ENCODE measurements at regions not wholly inside any gene's neighbourhood (a gene's known extent, or its start where the extent isn't known, plus 50 kb on each side); places are given as distances from the start of the nearest gene placed in this dataset.

DNA sequence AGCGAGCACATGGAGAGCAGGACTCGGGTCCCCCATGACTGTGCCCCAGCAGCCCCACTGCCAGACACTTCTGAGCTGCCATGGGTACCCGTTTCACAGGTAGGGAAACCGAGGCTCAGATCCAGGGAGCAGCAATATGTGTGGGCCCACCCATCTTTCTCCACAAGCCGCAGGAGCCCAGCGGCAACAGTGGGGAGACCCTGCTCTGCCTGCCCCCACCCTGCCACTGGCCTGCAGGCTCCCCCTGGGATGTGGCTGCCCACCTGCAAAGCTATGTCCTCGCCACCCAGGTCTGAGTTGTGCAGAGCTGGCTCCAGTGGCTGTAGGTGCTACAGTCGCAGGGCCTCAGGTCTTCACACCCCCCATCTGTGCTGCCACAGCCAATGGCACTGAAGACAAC is 50.6 kb upstream of the C1QTNF9B start:
- Histone ChIP-seq H3K36me3 (ENCODE audit: insufficient read depth, low read length) (no peaks in the 10 kb centered on the region), H3K9me3 (ENCODE audit: control insufficient read depth in 1 of 2, insufficient read depth in 1 of 2, low read length in 2 of 2) (peaks cover 0 to 13% of the 10 kb centered on the region in 2 experiments), H3K4me1 (ENCODE audit: insufficient read depth, low read length) (no peaks in the 10 kb centered on the region), H3K27me3 (ENCODE audit: control insufficient read depth in 1 of 2, insufficient read depth in 2 of 2, low read length in 2 of 2) (peaks cover 0 to 4% of the 10 kb centered on the region in 2 experiments), H3K27ac (ENCODE audit: low read depth in 1 of 2, low read length in 2 of 2) (no peak overlapping the region), H3K4me3 (ENCODE audit: low read length) (no peak overlapping the region)
- H3K4me3 Mint-ChIP-seq: no peak overlapping the region
- H3K27ac Mint-ChIP-seq: no peak overlapping the region
- DNase-seq (no peak), ATAC-seq (ENCODE audit: poor library complexity) (no peak)
- ChIA-PET POLR2A (no interaction called here), CTCF (no interaction called here)
- H3K27me3 Mint-ChIP-seq: peaks cover 20% of the 10 kb centered on the region
- TF ChIP-seq, protein P1, sequence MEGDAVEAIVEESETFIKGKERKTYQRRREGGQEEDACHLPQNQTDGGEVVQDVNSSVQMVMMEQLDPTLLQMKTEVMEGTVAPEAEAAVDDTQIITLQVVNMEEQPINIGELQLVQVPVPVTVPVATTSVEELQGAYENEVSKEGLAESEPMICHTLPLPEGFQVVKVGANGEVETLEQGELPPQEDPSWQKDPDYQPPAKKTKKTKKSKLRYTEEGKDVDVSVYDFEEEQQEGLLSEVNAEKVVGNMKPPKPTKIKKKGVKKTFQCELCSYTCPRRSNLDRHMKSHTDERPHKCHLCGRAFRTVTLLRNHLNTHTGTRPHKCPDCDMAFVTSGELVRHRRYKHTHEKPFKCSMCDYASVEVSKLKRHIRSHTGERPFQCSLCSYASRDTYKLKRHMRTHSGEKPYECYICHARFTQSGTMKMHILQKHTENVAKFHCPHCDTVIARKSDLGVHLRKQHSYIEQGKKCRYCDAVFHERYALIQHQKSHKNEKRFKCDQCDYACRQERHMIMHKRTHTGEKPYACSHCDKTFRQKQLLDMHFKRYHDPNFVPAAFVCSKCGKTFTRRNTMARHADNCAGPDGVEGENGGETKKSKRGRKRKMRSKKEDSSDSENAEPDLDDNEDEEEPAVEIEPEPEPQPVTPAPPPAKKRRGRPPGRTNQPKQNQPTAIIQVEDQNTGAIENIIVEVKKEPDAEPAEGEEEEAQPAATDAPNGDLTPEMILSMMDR (IDR thresholded peaks at IDR 0.05): no peak
- H3K9me3 Mint-ChIP-seq: no peaks in the 10 kb centered on the region
- intact Hi-C loops (cut with DNase I, micrococcal nuclease): no loop called here
- no peaks in the 10 kb centered on the region for H3K4me1 Mint-ChIP-seq (ENCODE audit: low read depth)
- no peaks in the 10 kb centered on the region for H3K36me3 Mint-ChIP-seq (ENCODE audit: low read depth)

DNA sequence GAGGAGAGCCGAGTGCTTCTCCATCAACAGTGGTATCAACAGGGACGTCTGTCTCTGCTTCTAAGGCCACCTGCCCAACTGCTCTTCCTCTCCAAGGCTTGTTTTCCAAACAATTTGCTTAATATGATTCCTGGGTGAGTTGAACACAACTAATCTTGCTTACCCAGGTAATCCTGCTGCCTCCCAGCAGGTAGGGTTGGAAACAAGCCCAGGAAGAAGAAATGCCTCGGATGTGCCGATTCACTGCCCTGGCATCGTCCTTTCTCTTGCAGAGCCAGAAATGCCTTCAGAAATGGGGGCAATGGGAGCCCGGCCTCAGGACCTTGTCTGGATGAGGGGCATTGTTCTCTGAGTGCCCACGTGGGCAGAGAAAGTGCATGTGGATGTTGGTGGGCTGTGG is 51.9 kb upstream of the C1QTNF9B start:
- Mint-ChIP-seq H3K27ac (no peak overlapping the region), H3K9me3 (no peaks in the 10 kb centered on the region), H3K4me3 (no peak overlapping the region), H3K27me3 (peaks cover 20% of the 10 kb centered on the region), H3K36me3 (ENCODE audit: low read depth) (no peaks in the 10 kb centered on the region), H3K4me1 (ENCODE audit: low read depth) (no peaks in the 10 kb centered on the region)
- Histone ChIP-seq H3K4me3 (ENCODE audit: low read length) (no peak overlapping the region), H3K27me3 (ENCODE audit: control insufficient read depth in 1 of 2, insufficient read depth in 2 of 2, low read length in 2 of 2) (peaks cover 0 to 7% of the 10 kb centered on the region in 2 experiments), H3K36me3 (ENCODE audit: insufficient read depth, low read length) (no peaks in the 10 kb centered on the region), H3K9me3 (ENCODE audit: control insufficient read depth in 1 of 2, insufficient read depth in 1 of 2, low read length in 2 of 2) (peaks cover 0 to 13% of the 10 kb centered on the region in 2 experiments), H3K27ac (ENCODE audit: low read depth in 1 of 2, low read length in 2 of 2) (no peak overlapping the region), H3K4me1 (ENCODE audit: insufficient read depth, low read length) (no peaks in the 10 kb centered on the region)
- CTCF ChIA-PET: no interaction called here
- DNase-seq (no peak), ATAC-seq (ENCODE audit: poor library complexity) (no peak)
- POLR2A ChIA-PET: no interaction called here
- intact Hi-C loops (cut with DNase I, micrococcal nuclease): no loop called here
- TF ChIP-seq, protein P1 (IDR thresholded peaks at IDR 0.05): no peak

DNA sequence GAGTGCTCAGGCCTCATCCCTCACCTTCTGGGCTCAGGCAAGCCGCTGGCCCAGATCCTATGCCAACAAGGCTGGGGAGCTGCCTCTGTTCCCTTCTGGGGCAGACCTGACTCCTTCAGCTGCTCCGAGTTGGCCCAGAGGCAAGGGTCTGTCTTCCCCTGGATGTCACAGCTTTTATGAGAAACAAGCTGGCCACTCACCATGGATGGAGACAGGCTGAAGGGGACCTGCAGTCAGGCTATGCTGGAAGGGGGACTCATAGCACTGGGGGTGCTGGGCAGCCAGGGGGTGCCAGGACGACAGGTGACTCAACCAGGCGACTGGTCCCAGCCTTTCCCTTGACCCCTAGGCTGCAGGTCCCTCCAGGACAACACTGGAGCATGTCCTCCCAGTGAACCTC is 52.4 kb upstream of the C1QTNF9B start:
- H3K36me3 Mint-ChIP-seq (ENCODE audit: low read depth): no peaks in the 10 kb centered on the region
- no peak overlapping the region for H3K4me3 Mint-ChIP-seq
- DNase-seq: no peak
- intact Hi-C loops (cut with DNase I, micrococcal nuclease): no loop called here
- no peaks in the 10 kb centered on the region for H3K4me1 ChIP-seq (ENCODE audit: insufficient read depth, low read length)
- ChIA-PET CTCF (no interaction called here), POLR2A (no interaction called here)
- H3K27ac Mint-ChIP-seq: no peak overlapping the region
- no peak overlapping the region for H3K4me3 ChIP-seq (ENCODE audit: low read length)
- H3K9me3 ChIP-seq (ENCODE audit: control insufficient read depth in 1 of 2, insufficient read depth in 1 of 2, low read length in 2 of 2): peaks cover 0 to 13% of the 10 kb centered on the region in 2 experiments
- peaks cover 20% of the 10 kb centered on the region for H3K27me3 Mint-ChIP-seq
- no peak for ATAC-seq (ENCODE audit: poor library complexity)
- H3K4me1 Mint-ChIP-seq (ENCODE audit: low read depth): no peaks in the 10 kb centered on the region
- TF ChIP-seq, protein P1 (IDR thresholded peaks at IDR 0.05): no peak
- H3K27me3 ChIP-seq (ENCODE audit: control insufficient read depth in 1 of 2, insufficient read depth in 2 of 2, low read length in 2 of 2): peaks cover 0 to 7% of the 10 kb centered on the region in 2 experiments
- H3K9me3 Mint-ChIP-seq: no peaks in the 10 kb centered on the region
- H3K27ac ChIP-seq (ENCODE audit: low read depth in 1 of 2, low read length in 2 of 2): no peak overlapping the region
- H3K36me3 ChIP-seq (ENCODE audit: insufficient read depth, low read length): no peaks in the 10 kb centered on the region

All from CD4-positive, alpha-beta T cell (primary cell).